Neural progenitor cell (in vitro differentiated cells): ENCODE measurements at regions not wholly inside any gene's neighbourhood (a gene's known extent, or its start where the extent isn't known, plus 50 kb on each side); places are given as distances from the start of the nearest gene placed in this dataset.

Source experiments
- EZH2 ChIP-seq: fragments of 200-600 bp; sonication (generic); IDR thresholded peaks from 2 replicates; pipeline ENCODE4 v1.6.1; 2017; ENCODE audit warnings: antibody characterized with exemption, mild to moderate bottlenecking, moderate library complexity
- TF ChIP-seq, protein P1 (sequence below): fragments of 200-600 bp; sonication (generic); IDR thresholded peaks from 2 replicates; pipeline ENCODE4 v1.5.1; 2017; ENCODE audit warnings: antibody characterized with exemption, mild to moderate bottlenecking

DNA sequence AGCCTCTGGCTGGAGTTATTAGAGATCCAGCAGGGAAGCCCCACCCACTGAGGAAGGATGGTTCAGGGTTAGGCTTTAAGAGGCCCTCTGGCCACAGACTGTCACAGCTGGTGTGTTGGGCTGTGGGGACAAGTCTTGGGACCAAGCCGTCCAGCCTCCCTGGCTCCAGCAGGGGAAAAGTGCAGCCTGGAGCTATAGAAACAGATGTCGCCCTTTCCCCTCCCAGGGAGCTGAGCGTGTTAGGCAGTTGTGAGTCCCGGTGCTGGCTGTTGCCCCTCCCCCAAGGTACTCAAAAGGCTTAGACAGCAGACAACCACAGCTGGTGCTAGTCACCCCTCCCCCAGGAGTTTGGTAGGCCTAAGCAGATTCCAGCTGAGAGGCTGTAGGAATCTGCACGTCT, 143.4 kb downstream of the TMEM168 start:
- TF ChIP-seq, protein P1, sequence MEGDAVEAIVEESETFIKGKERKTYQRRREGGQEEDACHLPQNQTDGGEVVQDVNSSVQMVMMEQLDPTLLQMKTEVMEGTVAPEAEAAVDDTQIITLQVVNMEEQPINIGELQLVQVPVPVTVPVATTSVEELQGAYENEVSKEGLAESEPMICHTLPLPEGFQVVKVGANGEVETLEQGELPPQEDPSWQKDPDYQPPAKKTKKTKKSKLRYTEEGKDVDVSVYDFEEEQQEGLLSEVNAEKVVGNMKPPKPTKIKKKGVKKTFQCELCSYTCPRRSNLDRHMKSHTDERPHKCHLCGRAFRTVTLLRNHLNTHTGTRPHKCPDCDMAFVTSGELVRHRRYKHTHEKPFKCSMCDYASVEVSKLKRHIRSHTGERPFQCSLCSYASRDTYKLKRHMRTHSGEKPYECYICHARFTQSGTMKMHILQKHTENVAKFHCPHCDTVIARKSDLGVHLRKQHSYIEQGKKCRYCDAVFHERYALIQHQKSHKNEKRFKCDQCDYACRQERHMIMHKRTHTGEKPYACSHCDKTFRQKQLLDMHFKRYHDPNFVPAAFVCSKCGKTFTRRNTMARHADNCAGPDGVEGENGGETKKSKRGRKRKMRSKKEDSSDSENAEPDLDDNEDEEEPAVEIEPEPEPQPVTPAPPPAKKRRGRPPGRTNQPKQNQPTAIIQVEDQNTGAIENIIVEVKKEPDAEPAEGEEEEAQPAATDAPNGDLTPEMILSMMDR = no peak
- TF ChIP-seq EZH2 = no peak
